ENCODE measurements at regions not wholly inside any gene's neighbourhood (a gene's known extent, or its start where the extent isn't known, plus 50 kb on each side); places are given as distances from the start of the nearest gene placed in this dataset.

- no peak for DNase-seq
Measured at GRCh38 chr6:19979059-19979458, 141.9 kb downstream of the ID4 start.

GRCh38 chr6:19979986-19980385 is 142.8 kb downstream of the ID4 start:
- no peak for DNase-seq

- DNase-seq = no peak
Measured at GRCh38 chr6:19983374-19983773, 146.2 kb downstream of the ID4 start.

- DNase-seq = no peak
Measured at GRCh38 chr6:19986691-19987438, 149.7 kb downstream of the ID4 start.

- no peak for DNase-seq
Measured at GRCh38 chr6:19988555-19988954, 151.4 kb downstream of the ID4 start.

- DNase-seq = no peak
Measured at GRCh38 chr6:19991176-19991575, 154.0 kb downstream of the ID4 start.

- DNase-seq = no peak
Measured at GRCh38 chr6:19994909-19995308, 157.7 kb downstream of the ID4 start.

- no peak for DNase-seq
Measured at GRCh38 chr6:19995575-19996257, 158.5 kb downstream of the ID4 start.

GRCh38 chr6:19997104-19997503 is 159.9 kb downstream of the ID4 start:
- no peak for DNase-seq

- DNase-seq = no peak
Measured at GRCh38 chr6:19998541-19998940, 161.4 kb downstream of the ID4 start.

GRCh38 chr6:19999319-20000191 is 162.4 kb downstream of the ID4 start:
- DNase-seq = no peak

GRCh38 chr6:20001286-20001685 is 164.1 kb downstream of the ID4 start:
- no peak for DNase-seq

GRCh38 chr6:20006037-20006436 is 168.9 kb downstream of the ID4 start:
- no peak for DNase-seq

- no peak for DNase-seq
Measured at GRCh38 chr6:20008131-20008530, 171.0 kb downstream of the ID4 start.

- DNase-seq = no peak
Measured at GRCh38 chr6:20013066-20013861, 176.1 kb downstream of the ID4 start.

- no peak for DNase-seq
Measured at GRCh38 chr6:20014508-20014907, 177.3 kb downstream of the ID4 start.

GRCh38 chr6:20020526-20020925 is 183.4 kb downstream of the ID4 start:
- no peak for DNase-seq

GRCh38 chr6:20021795-20022194 is 184.6 kb downstream of the ID4 start:
- DNase-seq = no peak

- peak; percentile 64 for DNase-seq
Measured at GRCh38 chr6:20023549-20024315, 186.6 kb downstream of the ID4 start.

GRCh38 chr6:20024316-20024673 is 187.1 kb downstream of the ID4 start:
- no peak for DNase-seq

GRCh38 chr6:20024978-20025377 is 187.3 kb downstream of the MBOAT1 start:
- DNase-seq = no peak

GRCh38 chr6:20025681-20026080 is 186.6 kb downstream of the MBOAT1 start:
- DNase-seq = no peak
